Gastroesophageal sphincter (tissue), 4 donors: ENCODE measurements at regions not wholly inside any gene's neighbourhood (a gene's known extent, or its start where the extent isn't known, plus 50 kb on each side); places are given as distances from the start of the nearest gene placed in this dataset.

Source experiments
- ATAC-seq: fragments of 150-250 bp; one replicate; pipeline ENCODE4 v1.9.1; 2016; ENCODE audit warnings: mild to moderate bottlenecking, moderate library complexity
- H3K27ac ChIP-seq, 4 donors: fragments of 200-600 bp; sonication (generic) in 3 of 4; 1 replicate in 3 of 4; 2 replicates in 1 of 4; pipeline ENCODE4 v1.5.1; 2016 to 2019
- H3K27me3 ChIP-seq: fragments of 200-600 bp; sonication (generic); one replicate; pipeline ENCODE4 v1.5.1; 2019
- H3K36me3 ChIP-seq, 2 donors: fragments of 200-600 bp; sonication (generic); one replicate each; pipeline ENCODE4 v1.5.1; 2019; ENCODE audit warnings: control low read depth in 1 of 2
- H3K4me1 ChIP-seq, 3 donors: fragments of 200-600 bp; sonication (generic); 1 replicate in 2 of 3; 2 replicates in 1 of 3; pipeline ENCODE4 v1.5.1; 2016 to 2019; ENCODE audit warnings: control low read depth in 2 of 3
- H3K4me3 ChIP-seq, 2 donors: fragments of 200-600 bp; sonication (generic); one replicate each; pipeline ENCODE4 v1.5.1; 2019; ENCODE audit warnings: mild to moderate bottlenecking in 1 of 2, moderate library complexity in 1 of 2
- H3K9me3 ChIP-seq, 3 donors: fragments of 200-600 bp; sonication (generic); one replicate each; pipeline ENCODE4 v1.5.1; 2017 to 2019; ENCODE audit warnings: control low read depth in 2 of 3
- CTCF ChIP-seq, 4 experiments: fragments of 200-600 bp in 2 of 4; fragments of 450-650 bp in 2 of 4; sonication (generic) in 1 of 4; IDR thresholded peaks; one replicate each; pipeline ENCODE4 v1.5.1; 2017 to 2019; ENCODE audit warnings: antibody characterized with exemption in 4 of 4, mild to moderate bottlenecking in 2 of 4, moderate library complexity in 2 of 4
- EP300 ChIP-seq: sonication (generic); formaldehyde crosslinking; IDR thresholded peaks from one replicate; pipeline ENCODE4 v1.6.1; 2017; ENCODE audit warnings: antibody characterized with exemption, mild to moderate bottlenecking
- POLR2A ChIP-seq, 2 donors: fragments of 450-650 bp; IDR thresholded peaks; one replicate each; pipeline ENCODE4 v1.6.1; 2017; ENCODE audit warnings: antibody characterized with exemption in 2 of 2, mild to moderate bottlenecking in 2 of 2, moderate library complexity in 1 of 2
- POLR2AphosphoS5 ChIP-seq: sonication (generic); formaldehyde crosslinking; IDR thresholded peaks from one replicate; pipeline ENCODE4 v1.6.1; 2017; ENCODE audit warnings: antibody characterized with exemption
- WGBS, 2 donors: methylation state at CpG; one replicate each; pipeline ENCODE4 v1.1.5; 2018; ENCODE audit warnings: low coverage in 1 of 2; 5-methylcytosine and 5-hydroxymethylcytosine counted together

GRCh38 chr4:31548021-31548420 is 827.9 kb downstream of the PCDH7 start:
- Histone ChIP-seq H3K9me3 (no peaks in the 10 kb centered on the region), H3K4me1 (no peaks in the 10 kb centered on the region), H3K4me3 (no peak overlapping the region), H3K27me3 (no peaks in the 10 kb centered on the region), H3K27ac (no peak overlapping the region), H3K36me3 (no peaks in the 10 kb centered on the region)
- WGBS, 2 donors = 37 to 47% methylated on average over 2 of the region's 2 CpGs
- TF ChIP-seq EP300 (no peak), POLR2AphosphoS5 (no peak), POLR2A (IDR thresholded peaks at IDR 0.05) (no peak), CTCF (IDR thresholded peaks at IDR 0.05) (no peak)
- ATAC-seq = no peak

GRCh38 chr4:31548823-31549222 is 828.7 kb downstream of the PCDH7 start:
- Histone ChIP-seq H3K27ac (no peak overlapping the region), H3K4me1 (no peaks in the 10 kb centered on the region), H3K36me3 (no peaks in the 10 kb centered on the region), H3K4me3 (no peak overlapping the region), H3K9me3 (no peaks in the 10 kb centered on the region), H3K27me3 (no peaks in the 10 kb centered on the region)
- no peak for ATAC-seq
- 38 to 57% methylated on average over 1 to 2 of the region's 2 CpGs for WGBS, 2 donors
- no peak for TF ChIP-seq POLR2AphosphoS5
- TF ChIP-seq CTCF (IDR thresholded peaks at IDR 0.05) = no peak
- TF ChIP-seq POLR2A (IDR thresholded peaks at IDR 0.05) = no peak
- TF ChIP-seq EP300 = no peak

- Histone ChIP-seq H3K36me3 (no peaks in the 10 kb centered on the region), H3K4me1 (no peaks in the 10 kb centered on the region), H3K9me3 (no peaks in the 10 kb centered on the region), H3K27ac (no peak overlapping the region), H3K4me3 (no peak overlapping the region), H3K27me3 (no peaks in the 10 kb centered on the region)
- ATAC-seq = no peak
- no peak for TF ChIP-seq POLR2A (IDR thresholded peaks at IDR 0.05)
- 87 to 88% methylated on average over 1 of the region's 1 CpG for WGBS, 2 donors
These were observed 829.1 kb downstream of the PCDH7 start for GRCh38 chr4:31549256-31549655.

GRCh38 chr4:31557437-31557836 is 837.3 kb downstream of the PCDH7 start:
- no peaks in the 10 kb centered on the region for H3K36me3 ChIP-seq
- 90 to 100% methylated on average over 1 to 2 of the region's 2 CpGs for WGBS, 2 donors
- ATAC-seq = no peak

GRCh38 chr4:31573554-31573953 is 853.4 kb downstream of the PCDH7 start:
- Histone ChIP-seq H3K27ac (no peak overlapping the region), H3K4me3 (no peak overlapping the region), H3K4me1 (no peaks in the 10 kb centered on the region), H3K36me3 (no peaks in the 10 kb centered on the region), H3K9me3 (no peaks in the 10 kb centered on the region), H3K27me3 (no peaks in the 10 kb centered on the region)
- TF ChIP-seq EP300 (no peak), POLR2AphosphoS5 (no peak), CTCF (IDR thresholded peaks at IDR 0.05) (no peak), POLR2A (IDR thresholded peaks at IDR 0.05) (no peak)
- WGBS, 2 donors = 76 to 81% methylated on average over 5 of the region's 5 CpGs
- no peak for ATAC-seq

More at GRCh38 chr4:31557437-31557836, 837.3 kb downstream of the PCDH7 start:
- H3K4me3 ChIP-seq = no peak overlapping the region
- H3K9me3 ChIP-seq = no peaks in the 10 kb centered on the region
- H3K27ac ChIP-seq = no peak overlapping the region
- TF ChIP-seq EP300 (no peak), POLR2A (IDR thresholded peaks at IDR 0.05) (no peak), POLR2AphosphoS5 (no peak), CTCF (IDR thresholded peaks at IDR 0.05) (no peak)
- no peaks in the 10 kb centered on the region for H3K4me1 ChIP-seq
- no peaks in the 10 kb centered on the region for H3K27me3 ChIP-seq

- H3K4me1 ChIP-seq = no peaks in the 10 kb centered on the region
- H3K27ac ChIP-seq = no peak overlapping the region
- no peak for TF ChIP-seq CTCF (IDR thresholded peaks at IDR 0.05)
- TF ChIP-seq EP300 = no peak
- TF ChIP-seq POLR2A (IDR thresholded peaks at IDR 0.05) = no peak
- TF ChIP-seq POLR2AphosphoS5 = no peak
- no peaks in the 10 kb centered on the region for H3K27me3 ChIP-seq
- 86 to 94% methylated on average over 2 of the region's 2 CpGs for WGBS, 2 donors
- H3K4me3 ChIP-seq = no peak overlapping the region
- H3K9me3 ChIP-seq = no peaks in the 10 kb centered on the region
- no peaks in the 10 kb centered on the region for H3K36me3 ChIP-seq
- ATAC-seq = no peak
These were observed 855.3 kb downstream of the PCDH7 start for GRCh38 chr4:31575504-31575903.
